ENCODE measurements at regions not wholly inside any gene's neighbourhood (a gene's known extent, or its start where the extent isn't known, plus 50 kb on each side); places are given as distances from the start of the nearest gene placed in this dataset.
A peak's percentile ranks its signal among the peaks of the same experiment; 100 is the strongest.

- Histone ChIP-seq H3K27ac (ENCODE audit: low read depth, low read length) (no peak overlapping the region), H2BK120ac (replicated peaks; ENCODE audit: low read depth, low read length) (no peak overlapping the region), H3K14ac (ENCODE audit: insufficient read length) (no peak overlapping the region), H3K9ac (replicated peaks in 1 of 4; ENCODE audit: extremely low read depth in 1 of 4, low read depth in 3 of 4, low read length in 3 of 4) (no peak overlapping the region), H3K4me1 (replicated peaks in 1 of 4; ENCODE audit: control insufficient read depth in 3 of 4, insufficient read depth in 4 of 4, low read length in 3 of 4) (peaks cover 0 to 5% (median 3%) of the 10 kb centered on the region in 4 experiments; a peak in 2 of 7 replicates), H3K18ac (ENCODE audit: extremely low read depth, low read length) (no peak overlapping the region), H3K9me3 (ENCODE audit: insufficient read depth in 2 of 2, low read depth in 1 of 2, low read length in 1 of 2) (no peaks in the 10 kb centered on the region), H4K5ac (ENCODE audit: insufficient read length, low read depth, low read length) (no peak overlapping the region), H3K23ac (ENCODE audit: insufficient read length) (no peak overlapping the region), H2AK5ac (ENCODE audit: low read depth, low read length) (no peak overlapping the region), H4K8ac (ENCODE audit: extremely low read depth, insufficient read depth, low read length) (no peak overlapping the region), H4K91ac (replicated peaks; ENCODE audit: insufficient read length, low read length) (no peak overlapping the region), H3K23me2 (ENCODE audit: low read depth, low read length) (no peaks in the 10 kb centered on the region), H2BK12ac (ENCODE audit: low read depth, low read length) (no peak overlapping the region), H2AFZ (ENCODE audit: low read length) (no peak overlapping the region), H2BK15ac (ENCODE audit: low read length) (no peak overlapping the region), H3K36me3 (ENCODE audit: control insufficient read depth in 2 of 4, insufficient read depth in 4 of 4, low read length in 3 of 4) (no peaks in the 10 kb centered on the region), H3K4me3 (ENCODE audit: extremely low read depth in 1 of 4, insufficient read depth in 2 of 4, low read depth in 3 of 4, low read length in 4 of 4) (no peak overlapping the region), H3K56ac (replicated peaks; ENCODE audit: insufficient read length, low read depth, low read length) (no peak overlapping the region), H2BK5ac (ENCODE audit: low read depth, low read length) (no peak overlapping the region), H2BK20ac (ENCODE audit: low read length) (no peak overlapping the region), H3K79me2 (ENCODE audit: control insufficient read depth in 1 of 2, insufficient read depth in 2 of 2, low read length in 2 of 2) (no peaks in the 10 kb centered on the region), H3K79me1 (ENCODE audit: low read depth, low read length) (no peaks in the 10 kb centered on the region), H3K27me3 (replicated peaks in 1 of 4; ENCODE audit: control insufficient read depth in 3 of 4, extremely low read depth in 1 of 4, insufficient read depth in 3 of 4, low read length in 3 of 4) (no peaks in the 10 kb centered on the region), H3K4me2 (ENCODE audit: insufficient read depth in 1 of 2, low read depth in 2 of 2, low read length in 2 of 2) (no peak overlapping the region), H4K20me1 (replicated peaks in 1 of 2; ENCODE audit: control insufficient read depth in 1 of 2, insufficient read depth in 2 of 2, low read length in 2 of 2) (no peaks in the 10 kb centered on the region), H3K4ac (replicated peaks; ENCODE audit: insufficient read length, low read depth, low read length) (no peak overlapping the region)
- 82% methylated on average over 12 of the region's 12 CpGs; no CpG with 5 or more reads in 1 of the 2 experiments for WGBS, 2 experiments (ENCODE audit: extremely low coverage in 1 of 2, insufficient coverage in 1 of 2, insufficient read length in 1 of 2, insufficient replicate concordance in 2 of 2, low coverage in 1 of 2, low lambda C conversion rate in 2 of 2, missing lambda C conversion rate in 1 of 2)
- no peak for FAIRE-seq
- ChIA-PET CTCF (ENCODE audit: partially characterized antibody) (interaction anchor here (1.2 to 2.0 kb wide), 2 partner anchors 30 to 72 kb away, joined by 5 to 6 read pairs; no protein-coding TSS in a partner anchor), POLR2A (ENCODE audit: partially characterized antibody) (no interaction called here)
- DNase-seq (ENCODE audit: low read depth in 1 of 2, low spot score in 2 of 2): no peak
- 0 out of 2 replicates have a peak, but pooled peaks have one; percentile 63 for TF ChIP-seq KDM1A (IDR thresholded peaks at IDR 0.05; ENCODE audit: borderline replicate concordance, low read length)
- no peak for TF ChIP-seq TAF7 (optimal IDR thresholded peaks at IDR 0.05; ENCODE audit: borderline replicate concordance, low read depth, low read length)
These were observed 185.1 kb downstream of the TM2D1 start for GRCh38 chr1:61539720-61540462.
